Activated CD4-positive, alpha-beta T cell treated with anti-CD3 and anti-CD28 coated beads for 48 hours (primary cell): ENCODE measurements at regions not wholly inside any gene's neighbourhood (a gene's known extent, or its start where the extent isn't known, plus 50 kb on each side); places are given as distances from the start of the nearest gene placed in this dataset.

Source experiments
- DNase-seq: peaks from one replicate; pipeline ENCODE4 v3.0.0-alpha.2; 2020

GRCh38 chr4:24091639-24092233 lies 201.9 kb upstream of the PPARGC1A start:
- no peak for DNase-seq

- no peak for DNase-seq
These were observed 200.1 kb upstream of the PPARGC1A start for GRCh38 chr4:24089851-24090534.

- DNase-seq = no peak
These were observed 191.0 kb upstream of the PPARGC1A start for GRCh38 chr4:24080871-24081270.

DNA sequence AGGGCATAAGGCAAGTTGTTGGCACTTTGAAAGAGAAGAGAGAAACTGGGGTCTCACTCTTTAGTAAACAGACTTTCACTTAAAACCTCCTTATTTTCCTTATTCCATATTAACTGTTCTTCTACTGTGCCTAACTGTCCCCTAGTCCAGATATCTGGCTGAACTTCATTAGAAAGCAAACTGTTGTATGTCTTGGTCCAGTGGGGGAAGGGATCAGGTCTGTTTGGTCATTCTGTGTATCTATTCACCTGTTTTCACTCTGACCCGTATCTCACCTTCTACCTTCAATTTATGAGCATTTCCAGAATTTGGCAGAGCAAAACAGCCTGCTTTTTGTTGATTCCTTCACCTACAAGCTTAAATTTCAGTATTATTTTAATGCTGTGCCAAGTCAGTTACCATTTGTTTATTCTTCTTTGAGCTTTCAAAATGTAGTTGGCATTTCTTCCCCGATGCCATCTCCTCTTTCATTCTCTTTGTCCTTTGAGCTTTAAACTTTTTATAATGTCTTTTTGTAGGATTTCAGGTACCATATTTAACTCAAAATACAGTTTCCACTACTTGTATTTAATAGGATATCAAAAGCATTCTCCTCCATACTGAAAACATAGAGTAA lies 188.6 kb upstream of the PPARGC1A start:
- DNase-seq = no peak

GRCh38 chr4:24076811-24077210 lies 187.0 kb upstream of the PPARGC1A start:
- DNase-seq = no peak

GRCh38 chr4:24073948-24074347 lies 184.1 kb upstream of the PPARGC1A start:
- no peak for DNase-seq

DNA sequence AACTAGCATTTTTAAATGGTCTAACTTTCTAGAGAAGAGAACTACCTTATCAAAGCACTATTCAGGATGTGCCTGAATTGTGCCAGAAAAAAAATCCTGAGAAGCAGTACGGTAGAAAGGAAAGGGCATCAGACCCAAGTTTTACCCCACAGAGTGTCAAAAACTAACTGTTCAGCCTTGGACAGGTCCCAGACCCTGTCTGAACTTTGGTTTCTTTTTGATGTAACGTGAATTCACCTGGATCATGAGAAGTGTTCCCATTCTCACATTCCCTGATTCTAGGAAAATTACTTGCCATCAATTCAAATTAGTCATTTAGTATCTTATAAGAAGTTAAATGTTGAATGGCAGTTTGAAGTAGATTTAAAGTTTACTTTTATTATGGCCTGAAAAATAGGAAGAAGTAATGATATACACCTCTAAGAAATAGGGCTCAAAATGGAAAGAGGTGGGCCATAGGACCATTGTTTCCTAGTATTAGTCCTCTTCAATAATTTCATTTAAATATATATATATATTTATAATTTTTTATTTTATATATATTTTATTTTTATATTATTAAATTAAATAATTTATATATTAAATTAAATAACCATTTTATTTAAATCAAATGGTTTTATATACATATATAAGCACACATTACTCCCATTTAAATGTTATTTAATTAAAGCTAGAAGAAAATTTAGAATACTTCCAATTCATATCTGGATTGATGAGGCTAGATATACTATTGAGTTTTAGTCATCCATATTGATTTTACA lies 181.9 kb upstream of the PPARGC1A start:
- DNase-seq = no peak

GRCh38 chr4:24070117-24070516 lies 180.3 kb upstream of the PPARGC1A start:
- DNase-seq = no peak

- DNase-seq = no peak
These were observed 177.7 kb upstream of the PPARGC1A start for GRCh38 chr4:24067367-24068193.

GRCh38 chr4:24065974-24066373 lies 176.1 kb upstream of the PPARGC1A start:
- no peak for DNase-seq

GRCh38 chr4:24063731-24064130 lies 173.9 kb upstream of the PPARGC1A start:
- no peak for DNase-seq

DNA sequence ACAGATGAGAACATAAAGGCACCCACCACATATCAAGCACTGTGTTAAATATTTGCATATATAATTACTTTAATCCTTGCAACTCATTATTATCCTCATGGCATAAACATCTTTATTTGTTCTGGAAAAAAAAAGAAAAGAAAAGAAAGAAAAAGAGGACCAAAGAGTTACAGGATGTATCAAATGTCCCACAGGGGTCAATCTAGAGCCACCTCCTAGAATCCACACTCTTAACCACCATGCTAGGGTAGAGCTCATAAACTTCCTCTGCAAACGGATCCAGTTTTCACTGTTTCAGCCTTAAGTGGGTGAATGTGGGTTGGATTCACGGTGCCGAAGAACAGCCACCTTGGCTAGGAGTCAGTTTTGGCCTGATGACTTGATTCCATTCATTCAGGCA lies 171.1 kb upstream of the PPARGC1A start:
- no peak for DNase-seq

DNA sequence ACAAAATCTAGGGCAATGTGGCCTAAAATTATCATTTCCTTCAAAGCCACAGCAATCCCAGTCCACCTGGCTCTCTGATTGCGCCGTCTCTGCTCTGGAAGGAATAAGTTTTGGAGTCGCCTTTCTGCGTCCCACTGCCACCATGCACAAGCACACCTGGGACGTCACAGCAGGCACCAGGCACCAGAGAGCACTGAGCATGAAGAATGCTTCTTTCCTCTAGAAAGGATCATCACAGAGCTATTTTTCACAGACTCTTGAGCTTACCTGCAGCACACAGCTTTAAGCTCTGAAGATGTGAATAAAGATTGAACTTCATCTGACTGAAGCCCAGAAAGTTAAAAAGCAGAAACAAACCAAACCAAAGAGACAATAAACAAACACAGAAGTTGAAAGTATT lies 170.0 kb upstream of the PPARGC1A start:
- DNase-seq = no peak

DNA sequence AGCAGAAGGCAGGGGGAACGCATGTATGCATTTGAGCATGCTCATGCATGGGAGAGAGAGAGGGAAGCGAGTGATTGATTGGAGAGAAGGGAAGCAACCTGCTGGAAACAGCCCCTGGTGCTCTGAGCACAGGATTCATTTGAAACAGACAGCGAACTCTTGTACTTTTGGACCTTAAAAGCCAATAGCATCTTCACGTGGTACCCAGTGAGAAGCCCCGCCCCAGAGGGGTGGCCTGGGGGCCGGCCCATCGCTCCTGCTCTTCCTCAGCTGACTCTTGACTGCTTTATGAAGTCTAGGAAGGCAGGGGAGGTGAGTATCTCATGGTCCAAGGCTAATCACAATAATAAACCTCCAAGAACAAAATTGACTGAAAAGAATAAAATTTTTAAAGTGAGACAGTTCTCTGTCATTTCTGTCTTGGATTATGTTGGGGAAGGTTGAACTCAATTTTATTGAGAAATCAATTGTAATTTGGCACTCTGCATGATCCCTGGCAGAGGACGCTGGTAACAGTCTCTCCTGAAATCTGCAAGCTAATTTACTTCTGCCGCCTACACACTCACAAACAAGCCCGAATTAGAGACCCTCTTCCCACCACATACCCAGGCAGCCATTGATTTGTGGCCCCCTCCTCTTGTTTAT lies 168.2 kb upstream of the PPARGC1A start:
- DNase-seq = no peak

- DNase-seq = no peak
These were observed 166.4 kb upstream of the PPARGC1A start for GRCh38 chr4:24056289-24056688.

GRCh38 chr4:24055623-24056022 lies 165.8 kb upstream of the PPARGC1A start:
- no peak for DNase-seq

GRCh38 chr4:24054910-24055309 lies 165.1 kb upstream of the PPARGC1A start:
- DNase-seq = no peak

- DNase-seq = no peak
These were observed 164.1 kb upstream of the PPARGC1A start for GRCh38 chr4:24053934-24054333.

- DNase-seq = no peak
These were observed 155.1 kb upstream of the PPARGC1A start for GRCh38 chr4:24044610-24045589.

GRCh38 chr4:24042094-24042493 lies 152.2 kb upstream of the PPARGC1A start:
- DNase-seq = no peak

DNA sequence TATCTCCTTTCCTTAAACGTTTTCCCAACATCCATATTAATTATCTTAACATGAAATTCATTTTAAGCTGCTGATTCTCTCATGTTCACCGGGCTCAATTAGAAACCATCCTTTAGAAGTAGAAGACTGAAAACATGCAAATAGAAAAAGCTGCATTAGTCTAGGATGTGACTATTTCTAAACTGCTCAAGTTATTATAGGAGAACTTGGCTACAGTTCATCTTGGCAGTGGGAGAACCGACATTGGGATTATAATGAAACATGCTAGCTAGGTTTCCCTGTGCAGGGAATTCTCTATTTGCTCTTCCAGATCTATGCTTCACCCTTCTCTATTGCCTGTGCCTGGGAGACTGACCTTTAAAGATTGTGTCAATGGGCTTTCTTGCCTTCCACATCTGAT lies 151.0 kb upstream of the PPARGC1A start:
- DNase-seq = no peak
